Activated CD4-positive, alpha-beta memory T cell treated with anti-CD3 and anti-CD28 coated beads for 36 hours (primary cell): ENCODE measurements at regions not wholly inside any gene's neighbourhood (a gene's known extent, or its start where the extent isn't known, plus 50 kb on each side); places are given as distances from the start of the nearest gene placed in this dataset.
"Not testable (repeated sequence)": the region's sequence is repeated elsewhere in the genome, so short reads cannot be mapped to it uniquely, and the experiment has no call there.

Experiments
- CTCF ChIA-PET: fragments of 350-600 bp; sonication (Branson Sonifier 250); formaldehyde crosslinking; loops from one replicate; lab custom pipeline; 2021; ENCODE audit warnings: antibody characterized with exemption, inconsistent platforms; lab: Charles Lee
- POLR2A ChIA-PET: fragments of 350-600 bp; sonication (Branson Sonifier 250); formaldehyde crosslinking; loops from one replicate; lab custom pipeline; 2021; ENCODE audit warnings: antibody characterized with exemption; lab: Charles Lee
- DNase-seq: peaks from one replicate; pipeline ENCODE4 v3.0.0-alpha.2; 2020
- H3K27ac Mint-ChIP-seq: one replicate; pipeline ENCODE4 v1.8.0; 2021; ENCODE audit warnings: mixed read lengths
- H3K27me3 Mint-ChIP-seq: one replicate; pipeline ENCODE4 v1.8.0; 2021; ENCODE audit warnings: mixed read lengths
- H3K36me3 Mint-ChIP-seq: one replicate; pipeline ENCODE4 v1.8.0; 2021; ENCODE audit warnings: mixed read lengths
- H3K4me1 Mint-ChIP-seq: one replicate; pipeline ENCODE4 v1.8.0; 2021; ENCODE audit warnings: low read depth, mixed read lengths
- H3K4me3 Mint-ChIP-seq: one replicate; pipeline ENCODE4 v1.8.0; 2021; ENCODE audit warnings: mild to moderate bottlenecking, mixed read lengths
- H3K9me3 Mint-ChIP-seq: one replicate; pipeline ENCODE4 v1.8.0; 2021; ENCODE audit warnings: mixed read lengths
- intact Hi-C: fragments of 100-400 bp; cut with micrococcal nuclease; formaldehyde crosslinking; loops from one replicate; pipeline ENCODE4 v1.15.1; 2023

- ChIA-PET POLR2A (no interaction called here), CTCF (no interaction called here)
- peaks cover 4% of the 10 kb centered on the region for H3K9me3 Mint-ChIP-seq
- DNase-seq, result no peak
- no peaks in the 10 kb centered on the region for H3K36me3 Mint-ChIP-seq
- no peaks in the 10 kb centered on the region for H3K4me1 Mint-ChIP-seq
- no peak overlapping the region for H3K4me3 Mint-ChIP-seq
- no peaks in the 10 kb centered on the region for H3K27me3 Mint-ChIP-seq
- intact Hi-C loops, result no loop called here
- H3K27ac Mint-ChIP-seq, result no peak overlapping the region
Observed at GRCh38 chr17:54620399-54620978, 280.2 kb upstream of the TOM1L1 start.

GRCh38 chr17:54623746-54624145 lies 276.9 kb upstream of the TOM1L1 start:
- Mint-ChIP-seq H3K27me3 (no peaks in the 10 kb centered on the region), H3K9me3 (peaks cover 3% of the 10 kb centered on the region), H3K27ac (no peak overlapping the region), H3K4me1 (no peaks in the 10 kb centered on the region), H3K36me3 (no peaks in the 10 kb centered on the region), H3K4me3 (no peak overlapping the region)
- intact Hi-C loops, result no loop called here
- no peak for DNase-seq
- ChIA-PET CTCF (no interaction called here), POLR2A (no interaction called here)

DNA sequence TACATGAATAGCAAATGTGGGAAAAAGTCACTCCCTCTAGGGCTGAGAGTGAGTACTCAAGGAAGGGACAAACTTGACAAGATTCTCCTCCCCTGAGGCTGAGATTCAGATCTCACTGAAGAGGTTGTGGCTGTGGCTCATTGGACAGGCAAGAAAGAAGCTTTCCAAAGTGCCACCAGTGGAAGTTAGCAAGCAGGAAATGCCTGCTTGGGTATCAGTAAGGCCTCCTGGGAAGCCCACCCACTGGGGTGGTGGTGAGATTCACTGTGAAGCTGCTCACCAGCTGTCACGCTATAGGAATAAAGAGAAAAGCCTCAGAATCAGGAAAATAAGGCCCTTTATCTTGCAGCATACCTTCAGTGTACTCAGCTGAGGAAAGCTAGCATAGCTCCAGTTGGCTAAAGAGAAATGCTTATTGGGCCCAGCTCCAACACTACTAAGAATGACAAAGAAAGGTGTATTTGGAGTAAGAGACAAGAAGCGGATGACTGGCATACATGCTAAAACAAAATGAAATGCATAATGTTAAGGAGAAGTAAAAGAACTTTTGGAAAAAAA lies 274.4 kb upstream of the TOM1L1 start:
- ChIA-PET POLR2A (no interaction called here), CTCF (no interaction called here)
- Mint-ChIP-seq H3K4me1 (no peaks in the 10 kb centered on the region), H3K36me3 (no peaks in the 10 kb centered on the region), H3K27ac (no peak overlapping the region), H3K9me3 (no peaks in the 10 kb centered on the region), H3K4me3 (no peak overlapping the region), H3K27me3 (no peaks in the 10 kb centered on the region)
- intact Hi-C loops, result no loop called here
- no peak for DNase-seq

GRCh38 chr17:54639426-54639825 lies 261.2 kb upstream of the TOM1L1 start:
- CTCF ChIA-PET, POLR2A ChIA-PET, H3K27ac Mint-ChIP-seq, H3K9me3 Mint-ChIP-seq, intact Hi-C loops, H3K36me3 Mint-ChIP-seq, DNase-seq, H3K4me3 Mint-ChIP-seq, H3K4me1 Mint-ChIP-seq, H3K27me3 Mint-ChIP-seq: not testable (repeated sequence)

DNA sequence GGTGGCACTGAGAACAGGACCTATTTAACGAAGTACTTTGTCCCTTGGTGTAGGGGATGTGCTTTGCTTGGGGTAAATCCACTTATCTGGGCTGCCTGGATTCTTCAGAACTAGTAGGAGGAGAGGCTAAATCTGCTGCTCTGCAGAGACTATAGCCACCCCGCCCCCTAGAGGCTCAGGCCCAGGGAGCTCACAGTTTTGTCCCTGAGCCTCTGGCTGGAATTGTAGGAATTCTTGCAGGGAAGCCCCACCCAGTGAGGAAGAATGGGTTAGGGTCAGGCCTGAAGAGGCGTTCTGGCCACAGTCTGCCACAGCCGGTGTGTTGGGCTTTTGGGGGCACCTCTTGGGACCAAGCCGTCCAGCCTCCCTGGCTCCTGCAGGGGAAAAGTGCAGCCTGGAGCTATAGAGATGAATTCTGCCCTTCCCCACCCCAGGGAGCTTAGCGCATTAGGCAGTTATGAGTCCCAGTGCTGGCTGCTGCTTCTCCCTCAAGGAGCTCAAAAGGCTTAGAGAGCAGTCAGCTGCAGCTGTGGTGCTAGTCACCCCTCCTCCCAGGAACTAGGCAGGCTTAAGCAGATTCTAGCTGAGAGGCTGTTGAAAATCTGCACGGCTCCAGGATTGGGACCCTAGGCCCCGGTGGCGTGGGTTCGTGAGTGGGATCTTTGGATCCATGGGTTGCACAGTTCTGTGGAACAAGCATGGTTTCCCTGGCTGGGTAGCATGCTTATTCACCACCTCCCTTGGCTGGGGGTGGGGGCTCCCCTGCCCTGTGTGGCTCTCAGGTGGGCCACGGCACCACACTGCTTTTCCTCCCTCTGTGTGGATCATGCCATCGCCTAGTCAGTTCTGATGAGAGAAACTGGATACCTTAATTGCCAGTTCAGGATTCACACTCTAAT lies 237.4 kb upstream of the TOM1L1 start:
- Mint-ChIP-seq H3K36me3 (no peaks in the 10 kb centered on the region), H3K4me1 (no peaks in the 10 kb centered on the region), H3K27ac (no peak overlapping the region), H3K4me3 (no peak overlapping the region), H3K27me3 (no peaks in the 10 kb centered on the region), H3K9me3 (peaks cover 3% of the 10 kb centered on the region)
- ChIA-PET CTCF (no interaction called here), POLR2A (no interaction called here)
- DNase-seq, result no peak
- intact Hi-C loops, result no loop called here

GRCh38 chr17:54666559-54666958 lies 234.1 kb upstream of the TOM1L1 start:
- H3K4me1 Mint-ChIP-seq, result no peaks in the 10 kb centered on the region
- ChIA-PET CTCF (no interaction called here), POLR2A (no interaction called here)
- H3K4me3 Mint-ChIP-seq, result no peak overlapping the region
- H3K36me3 Mint-ChIP-seq, result no peaks in the 10 kb centered on the region
- no peaks in the 10 kb centered on the region for H3K27me3 Mint-ChIP-seq
- intact Hi-C loops, result no loop called here
- no peak for DNase-seq
- no peak overlapping the region for H3K27ac Mint-ChIP-seq
- H3K9me3 Mint-ChIP-seq, result no peaks in the 10 kb centered on the region

GRCh38 chr17:54678158-54678557 lies 222.5 kb upstream of the TOM1L1 start:
- peaks cover 5% of the 10 kb centered on the region for H3K9me3 Mint-ChIP-seq
- ChIA-PET POLR2A (interaction anchor here (0.7 kb wide), 1 partner anchor 78 kb away, joined by 3 read pairs; no protein-coding TSS in a partner anchor), CTCF (no interaction called here)
- H3K4me3 Mint-ChIP-seq, result no peak overlapping the region
- no peaks in the 10 kb centered on the region for H3K27me3 Mint-ChIP-seq
- no peak for DNase-seq
- H3K36me3 Mint-ChIP-seq, result no peaks in the 10 kb centered on the region
- H3K4me1 Mint-ChIP-seq, result no peaks in the 10 kb centered on the region
- intact Hi-C loops, result no loop called here
- H3K27ac Mint-ChIP-seq, result no peak overlapping the region

DNA sequence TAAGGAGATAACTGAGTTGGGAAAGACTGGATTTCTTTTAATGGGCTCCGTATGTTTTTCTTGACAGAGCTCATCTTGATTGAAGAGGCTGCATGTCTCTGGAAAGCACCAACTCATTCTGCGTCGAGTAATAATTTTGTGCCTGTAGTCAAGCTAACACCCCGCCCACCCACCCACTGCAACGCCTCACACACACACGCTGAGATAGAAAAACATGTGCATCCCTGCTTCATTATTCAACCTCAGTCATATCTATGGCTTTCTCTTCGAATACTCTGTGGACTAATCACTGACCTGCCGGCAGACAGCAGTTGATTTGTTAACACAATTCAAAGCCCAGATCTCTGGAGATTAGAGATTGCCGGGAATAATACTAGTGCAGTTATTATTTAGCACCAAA lies 220.2 kb upstream of the TOM1L1 start:
- H3K36me3 Mint-ChIP-seq, result no peaks in the 10 kb centered on the region
- CTCF ChIA-PET, result no interaction called here
- H3K4me1 Mint-ChIP-seq, result no peaks in the 10 kb centered on the region
- no peaks in the 10 kb centered on the region for H3K27me3 Mint-ChIP-seq
- H3K4me3 Mint-ChIP-seq, result no peak overlapping the region
- intact Hi-C loops, result no loop called here
- POLR2A ChIA-PET, result no interaction called here
- no peak overlapping the region for H3K27ac Mint-ChIP-seq
- peaks cover under 1% of the 10 kb centered on the region for H3K9me3 Mint-ChIP-seq
- DNase-seq, result no peak

GRCh38 chr17:54694287-54694887 lies 206.3 kb upstream of the TOM1L1 start:
- Mint-ChIP-seq H3K27me3 (no peaks in the 10 kb centered on the region), H3K27ac (no peak overlapping the region), H3K36me3 (no peaks in the 10 kb centered on the region), H3K4me3 (no peak overlapping the region), H3K4me1 (no peaks in the 10 kb centered on the region), H3K9me3 (peaks cover 3% of the 10 kb centered on the region)
- intact Hi-C loops, result no loop called here
- no peak for DNase-seq
- POLR2A ChIA-PET, result no interaction called here
- CTCF ChIA-PET, result no interaction called here

GRCh38 chr17:54712798-54713197 lies 187.9 kb upstream of the TOM1L1 start:
- H3K27ac Mint-ChIP-seq, H3K4me1 Mint-ChIP-seq, H3K27me3 Mint-ChIP-seq, DNase-seq, H3K36me3 Mint-ChIP-seq, H3K4me3 Mint-ChIP-seq, intact Hi-C loops, CTCF ChIA-PET: not testable (repeated sequence)
- POLR2A ChIA-PET, result interaction anchor here (0.6 kb wide), 1 partner anchor 754 kb away, joined by 3 read pairs; no protein-coding TSS in a partner anchor
- peaks cover 18% of the 10 kb centered on the region for H3K9me3 Mint-ChIP-seq

DNA sequence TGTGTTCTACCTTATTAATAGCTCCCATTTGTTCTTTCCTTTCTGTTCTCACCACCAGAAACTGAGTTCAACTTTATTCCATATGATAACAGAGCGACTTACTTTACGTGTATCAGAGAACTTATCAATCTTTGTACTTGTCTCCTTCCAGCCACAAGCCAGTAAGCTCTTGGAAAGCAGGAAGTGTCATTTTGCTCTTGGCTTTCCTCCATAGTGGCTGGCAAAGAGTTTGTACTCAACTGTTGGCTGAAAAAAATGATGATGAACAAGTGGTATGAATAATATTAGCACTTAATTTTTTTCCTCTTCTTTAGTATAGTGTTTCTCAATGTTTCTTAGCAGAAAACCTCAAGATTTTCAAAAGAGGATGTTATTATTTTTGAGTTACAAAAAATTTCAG lies 182.4 kb upstream of the TOM1L1 start:
- Mint-ChIP-seq H3K36me3 (no peaks in the 10 kb centered on the region), H3K27ac (no peak overlapping the region), H3K9me3 (peaks cover 4% of the 10 kb centered on the region), H3K27me3 (no peaks in the 10 kb centered on the region), H3K4me1 (no peaks in the 10 kb centered on the region), H3K4me3 (no peak overlapping the region)
- intact Hi-C loops, result no loop called here
- DNase-seq, result no peak
- ChIA-PET POLR2A (no interaction called here), CTCF (no interaction called here)

- Mint-ChIP-seq H3K4me1 (no peaks in the 10 kb centered on the region), H3K9me3 (peaks cover 48% of the 10 kb centered on the region), H3K36me3 (no peaks in the 10 kb centered on the region), H3K27ac (no peak overlapping the region), H3K27me3 (no peaks in the 10 kb centered on the region), H3K4me3 (no peak overlapping the region)
- intact Hi-C loops, result no loop called here
- POLR2A ChIA-PET, result no interaction called here
- DNase-seq, result no peak
- CTCF ChIA-PET, result no interaction called here
Observed at GRCh38 chr17:54727624-54728023, 173.0 kb upstream of the TOM1L1 start.
